Keratinocyte (primary cell): ENCODE measurements at regions not wholly inside any gene's neighbourhood (a gene's known extent, or its start where the extent isn't known, plus 50 kb on each side); places are given as distances from the start of the nearest gene placed in this dataset.

Experiments used
- DNase-seq: peaks from one replicate; pipeline ENCODE4 v3.0.0-alpha.2; 2011; ENCODE audit warnings: low read depth, missing footprints, low spot score
- FAIRE-seq: peaks from 2 replicates; lab custom pipeline; 2011; peaks lifted over from hg19 to GRCh38; lab: Jason Lieb, UNC
- H2AFZ ChIP-seq: 2 replicates; pipeline ENCODE4 v1.6.0; 2012; ENCODE audit warnings: low read length, control low read depth, inconsistent platforms; ENCODE audit not compliant: control insufficient read depth
- H3K27ac ChIP-seq: 2 replicates; pipeline ENCODE4 v1.5.1; 2011; ENCODE audit warnings: low read length; ENCODE audit not compliant: control insufficient read depth, insufficient read depth
- H3K27me3 ChIP-seq: 3 replicates; pipeline ENCODE4 v1.6.0; 2011; ENCODE audit warnings: low read length; ENCODE audit not compliant: control insufficient read depth, insufficient read depth; ENCODE audit errors: extremely low read depth
- H3K36me3 ChIP-seq, 2 experiments: 2 replicates in 1 of 2; 3 replicates in 1 of 2; pipeline ENCODE4 v1.5.1; 2011; ENCODE audit warnings: low read length in 2 of 2, mild to moderate bottlenecking in 1 of 2; ENCODE audit not compliant: control insufficient read depth in 2 of 2, insufficient read depth in 2 of 2; ENCODE audit errors: extremely low read depth in 1 of 2
- H3K4me1 ChIP-seq: 3 replicates; pipeline ENCODE4 v1.5.1; 2011; ENCODE audit warnings: low read length; ENCODE audit not compliant: control insufficient read depth, insufficient read depth; ENCODE audit errors: extremely low read depth
- H3K4me2 ChIP-seq: 3 replicates; pipeline ENCODE4 v1.6.0; 2011; ENCODE audit warnings: low read depth, low read length; ENCODE audit not compliant: control insufficient read depth, insufficient read depth; ENCODE audit errors: extremely low read depth
- H3K4me3 ChIP-seq, 3 experiments: fragments of 200-600 bp in 1 of 3; sonication (generic) in 1 of 3; 2 replicates in 2 of 3; 3 replicates in 1 of 3; pipeline ENCODE4 v1.5.1; 2011 to 2016; ENCODE audit warnings: low read length in 3 of 3, mild to moderate bottlenecking in 3 of 3, control low read depth in 2 of 3, inconsistent platforms in 1 of 3, low read depth in 1 of 3, mixed read lengths in 1 of 3, mixed run types in 1 of 3, moderate library complexity in 1 of 3; ENCODE audit not compliant: control insufficient read depth in 2 of 3, insufficient read depth in 2 of 3; ENCODE audit errors: extremely low read depth in 1 of 3
- H3K79me2 ChIP-seq: 2 replicates; pipeline ENCODE4 v1.6.0; 2012; ENCODE audit warnings: low read length; ENCODE audit not compliant: control insufficient read depth, insufficient read depth
- H3K9ac ChIP-seq: 3 replicates; pipeline ENCODE4 v1.6.0; 2011; ENCODE audit warnings: low read length; ENCODE audit not compliant: control insufficient read depth, insufficient read depth; ENCODE audit errors: extremely low read depth
- H3K9me1 ChIP-seq: 3 replicates; pipeline ENCODE4 v1.6.0; 2011; ENCODE audit warnings: low read length; ENCODE audit not compliant: control insufficient read depth, insufficient read depth; ENCODE audit errors: extremely low read depth
- H3K9me3 ChIP-seq: 2 replicates; pipeline ENCODE4 v1.5.1; 2012; ENCODE audit warnings: low read depth, low read length; ENCODE audit not compliant: control insufficient read depth
- H4K20me1 ChIP-seq: 3 replicates; pipeline ENCODE4 v1.6.0; 2011; ENCODE audit warnings: low read length; ENCODE audit not compliant: control insufficient read depth, insufficient read depth; ENCODE audit errors: extremely low read depth
- EZH2 ChIP-seq: IDR thresholded peaks from one replicate; pipeline ENCODE4 v1.6.1; 2012; ENCODE audit warnings: inconsistent platforms, mild to moderate bottlenecking, low read length, moderate library complexity
- dilution Hi-C: fragments of 300-500 bp; cut with MboI; formaldehyde crosslinking; loops from one replicate; pipeline ENCODE4 v1.7.0; 2020; ENCODE audit warnings: low sequenced_read_pairs; ENCODE audit not compliant: extremely low pct_ligation_motif_present
- TF ChIP-seq, protein P1 (sequence below), 3 experiments: IDR thresholded peaks in 1 of 3; conservative IDR thresholded peaks in 1 of 3; optimal IDR thresholded peaks in 1 of 3; 2 replicates in 2 of 3; 3 replicates in 1 of 3; pipeline versions ENCODE3 to v1.5.1; 2011; ENCODE audit warnings: low read length in 3 of 3, mild to moderate bottlenecking in 3 of 3, moderate library complexity in 2 of 3, control low read depth in 1 of 3, inconsistent platforms in 1 of 3; ENCODE audit not compliant: insufficient read depth in 2 of 3; ENCODE audit errors: extremely low read depth in 1 of 3

DNA sequence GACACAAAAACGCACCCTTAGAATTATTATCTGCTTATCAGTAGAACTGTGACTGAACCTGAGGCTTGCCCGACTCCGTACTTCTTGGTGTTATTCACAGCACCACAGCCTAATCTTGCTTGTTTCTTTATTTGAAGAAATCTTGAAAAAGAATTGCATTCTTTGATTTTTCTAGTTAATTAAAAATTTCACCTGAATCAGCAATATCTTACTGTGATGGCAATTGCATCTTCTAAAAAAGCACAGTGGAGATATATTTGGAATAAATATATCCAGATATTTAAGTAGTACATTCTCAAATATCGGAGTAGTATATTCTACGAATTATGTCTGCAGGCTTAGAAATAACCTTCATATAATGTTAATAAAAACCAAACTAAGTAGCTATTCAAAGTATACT is 90.1 kb upstream of the LYSMD4 start:
- Histone ChIP-seq H2AFZ (no peak overlapping the region), H3K9me1 (no peaks in the 10 kb centered on the region), H4K20me1 (no peaks in the 10 kb centered on the region), H3K27me3 (no peaks in the 10 kb centered on the region), H3K79me2 (no peaks in the 10 kb centered on the region), H3K27ac (no peak overlapping the region), H3K4me2 (no peak overlapping the region), H3K4me3 (no peak overlapping the region), H3K9ac (no peak overlapping the region), H3K36me3 (no peaks in the 10 kb centered on the region), H3K4me1 (no peaks in the 10 kb centered on the region), H3K9me3 (no peaks in the 10 kb centered on the region)
- DNase-seq (no peak), FAIRE-seq (no peak)
- dilution Hi-C loops, result no loop called here
- TF ChIP-seq, protein P1, sequence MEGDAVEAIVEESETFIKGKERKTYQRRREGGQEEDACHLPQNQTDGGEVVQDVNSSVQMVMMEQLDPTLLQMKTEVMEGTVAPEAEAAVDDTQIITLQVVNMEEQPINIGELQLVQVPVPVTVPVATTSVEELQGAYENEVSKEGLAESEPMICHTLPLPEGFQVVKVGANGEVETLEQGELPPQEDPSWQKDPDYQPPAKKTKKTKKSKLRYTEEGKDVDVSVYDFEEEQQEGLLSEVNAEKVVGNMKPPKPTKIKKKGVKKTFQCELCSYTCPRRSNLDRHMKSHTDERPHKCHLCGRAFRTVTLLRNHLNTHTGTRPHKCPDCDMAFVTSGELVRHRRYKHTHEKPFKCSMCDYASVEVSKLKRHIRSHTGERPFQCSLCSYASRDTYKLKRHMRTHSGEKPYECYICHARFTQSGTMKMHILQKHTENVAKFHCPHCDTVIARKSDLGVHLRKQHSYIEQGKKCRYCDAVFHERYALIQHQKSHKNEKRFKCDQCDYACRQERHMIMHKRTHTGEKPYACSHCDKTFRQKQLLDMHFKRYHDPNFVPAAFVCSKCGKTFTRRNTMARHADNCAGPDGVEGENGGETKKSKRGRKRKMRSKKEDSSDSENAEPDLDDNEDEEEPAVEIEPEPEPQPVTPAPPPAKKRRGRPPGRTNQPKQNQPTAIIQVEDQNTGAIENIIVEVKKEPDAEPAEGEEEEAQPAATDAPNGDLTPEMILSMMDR (optimal IDR thresholded peaks at IDR 0.05 in 1 of 3, IDR thresholded peaks at IDR 0.05 in 1 of 3, conservative IDR thresholded peaks at IDR 0.05 in 1 of 3; ENCODE audit: extremely low read depth in 1 of 3, insufficient read depth in 2 of 3, low read length in 3 of 3), result no peak
- no peak for TF ChIP-seq EZH2

DNA sequence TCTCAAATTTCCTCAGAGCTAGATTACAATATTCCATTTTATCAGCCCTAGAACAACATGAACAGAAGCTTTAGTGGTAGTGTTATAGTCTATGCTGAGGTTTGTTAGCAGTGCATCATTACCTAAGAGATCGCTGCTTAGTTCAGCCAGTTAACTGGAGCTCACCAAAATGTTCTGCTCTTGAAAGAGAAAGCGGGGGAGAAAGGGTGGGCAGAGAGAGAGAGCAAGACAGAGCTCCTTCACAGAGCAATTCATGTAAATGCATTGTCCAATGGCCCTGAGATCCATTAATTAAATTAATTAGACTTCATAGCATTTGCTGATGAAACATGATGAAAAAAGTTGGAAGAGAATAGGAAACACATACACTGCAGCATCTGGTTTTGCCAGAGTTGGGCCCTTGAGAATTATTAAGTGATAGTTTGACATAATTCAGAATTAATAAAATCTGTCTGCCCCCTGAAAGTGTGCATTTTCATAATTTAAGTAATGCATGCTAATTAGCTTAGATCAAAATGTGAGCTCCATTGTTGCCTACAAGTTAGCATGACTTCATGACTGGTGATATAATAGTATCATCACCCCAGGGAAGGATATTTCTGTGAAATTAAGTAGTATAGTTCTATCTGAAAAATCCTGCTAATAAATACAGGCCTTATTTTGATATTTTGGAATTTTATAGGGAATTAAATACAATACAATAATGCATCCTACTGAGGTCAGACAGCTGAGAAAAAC is 86.9 kb upstream of the LYSMD4 start:
- no peaks in the 10 kb centered on the region for H3K79me2 ChIP-seq
- TF ChIP-seq EZH2, result no peak
- TF ChIP-seq, protein P1 (optimal IDR thresholded peaks at IDR 0.05 in 1 of 3, IDR thresholded peaks at IDR 0.05 in 1 of 3, conservative IDR thresholded peaks at IDR 0.05 in 1 of 3; ENCODE audit: extremely low read depth in 1 of 3, insufficient read depth in 2 of 3, low read length in 3 of 3), result no peak
- H3K9ac ChIP-seq, result no peak overlapping the region
- no peaks in the 10 kb centered on the region for H3K9me1 ChIP-seq
- DNase-seq, result no peak
- FAIRE-seq, result no peak
- no peak overlapping the region for H3K27ac ChIP-seq
- no peaks in the 10 kb centered on the region for H3K9me3 ChIP-seq
- no peak overlapping the region for H3K4me2 ChIP-seq
- no peaks in the 10 kb centered on the region for H3K4me1 ChIP-seq
- dilution Hi-C loops, result no loop called here
- no peaks in the 10 kb centered on the region for H3K36me3 ChIP-seq
- no peaks in the 10 kb centered on the region for H3K27me3 ChIP-seq
- H2AFZ ChIP-seq, result no peak overlapping the region
- no peak overlapping the region for H3K4me3 ChIP-seq
- H4K20me1 ChIP-seq, result no peaks in the 10 kb centered on the region
